ENCODE measurements at regions not wholly inside any gene's neighbourhood (a gene's known extent, or its start where the extent isn't known, plus 50 kb on each side); places are given as distances from the start of the nearest gene placed in this dataset.

DNA sequence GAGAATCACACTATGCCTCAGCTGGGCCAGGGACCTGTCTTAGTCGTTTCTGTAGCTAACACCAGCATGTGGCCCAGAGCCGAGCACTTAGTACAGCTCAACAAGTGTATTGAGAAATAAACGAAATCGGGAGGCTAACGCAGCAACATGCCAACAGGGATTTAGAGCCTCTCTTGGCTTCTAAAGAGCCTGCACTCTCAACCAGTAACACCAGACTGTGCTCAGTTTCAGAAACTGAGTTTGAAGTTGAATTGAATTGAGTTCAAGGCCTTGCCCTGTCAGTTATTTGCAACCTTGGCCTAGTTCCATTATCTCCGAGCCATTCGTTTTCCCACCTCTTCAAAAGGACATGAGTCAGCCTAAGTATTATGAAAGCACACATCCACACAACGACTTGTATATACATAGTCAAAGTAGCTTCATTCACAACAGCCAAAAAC is 71.3 kb upstream of the LDB2 start:
- no peak for TF ChIP-seq EZH2phosphoT487 (IDR thresholded peaks at IDR 0.05; ENCODE audit: insufficient read depth, low read depth)
- TF ChIP-seq EZH2 (IDR thresholded peaks at IDR 0.05; ENCODE audit: insufficient read depth, poor library complexity, severe bottlenecking): no peak
